H9 (cell line): ENCODE measurements at regions not wholly inside any gene's neighbourhood (a gene's known extent, or its start where the extent isn't known, plus 50 kb on each side); places are given as distances from the start of the nearest gene placed in this dataset.

Experiments used
- DNase-seq: peaks from one replicate; pipeline ENCODE4 v3.0.0-alpha.2; 2017
- H2AFZ ChIP-seq: one replicate; pipeline ENCODE4 v1.6.1; 2013; ENCODE audit warnings: mild to moderate bottlenecking, low read length, control low read depth, moderate library complexity
- H2AK5ac ChIP-seq: 2 replicates; pipeline ENCODE4 v1.6.1; 2013; ENCODE audit warnings: low read length, control low read depth, mixed read lengths; ENCODE audit not compliant: insufficient read length
- H2BK120ac ChIP-seq: one replicate; pipeline ENCODE4 v1.6.1; 2013; ENCODE audit warnings: low read depth, mild to moderate bottlenecking, low read length, control low read depth, inconsistent platforms; ENCODE audit not compliant: poor library complexity, severe bottlenecking
- H2BK12ac ChIP-seq: 2 replicates; pipeline ENCODE4 v1.6.1; 2013; ENCODE audit warnings: low read length, control low read depth, mixed read lengths, low read depth; ENCODE audit not compliant: insufficient read length
- H2BK15ac ChIP-seq: 2 replicates; pipeline ENCODE4 v1.6.1; 2013; ENCODE audit warnings: low read depth, low read length, control low read depth
- H2BK20ac ChIP-seq: one replicate; pipeline ENCODE4 v1.6.1; 2013; ENCODE audit warnings: low read depth, mild to moderate bottlenecking, low read length, control low read depth, inconsistent platforms; ENCODE audit not compliant: poor library complexity, severe bottlenecking
- H2BK5ac ChIP-seq: 2 replicates; pipeline ENCODE4 v1.6.1; 2013; ENCODE audit warnings: low read length, control low read depth, mixed read lengths; ENCODE audit not compliant: insufficient read length
- H3K14ac ChIP-seq: 2 replicates; pipeline ENCODE4 v1.6.1; 2013; ENCODE audit warnings: low read length, control low read depth; ENCODE audit not compliant: insufficient read depth
- H3K18ac ChIP-seq: 2 replicates; pipeline ENCODE4 v1.6.1; 2013; ENCODE audit warnings: low read depth, mild to moderate bottlenecking, mixed read lengths, low read length, control low read depth; ENCODE audit not compliant: insufficient read length
- H3K23ac ChIP-seq: 2 replicates; pipeline ENCODE4 v1.6.1; 2013; ENCODE audit warnings: low read length, control low read depth, mixed read lengths, low read depth; ENCODE audit not compliant: insufficient read length
- H3K23me2 ChIP-seq: 2 replicates; pipeline ENCODE4 v1.6.1; 2013; ENCODE audit warnings: low read depth, mild to moderate bottlenecking, mixed read lengths, low read length, control low read depth; ENCODE audit not compliant: insufficient read length, poor library complexity, severe bottlenecking
- H3K27ac ChIP-seq: 2 replicates; pipeline ENCODE4 v1.5.1; 2013; ENCODE audit warnings: low read length, control low read depth, mixed read lengths, low read depth; ENCODE audit not compliant: insufficient read length
- H3K27me3 ChIP-seq: 2 replicates; pipeline ENCODE4 v1.6.1; 2013; ENCODE audit warnings: low read length, control low read depth, inconsistent platforms; ENCODE audit not compliant: insufficient read depth
- H3K4ac ChIP-seq: 2 replicates; pipeline ENCODE4 v1.6.1; 2013; ENCODE audit warnings: low read depth, mild to moderate bottlenecking, control low read depth, inconsistent platforms, low read length, moderate library complexity
- H3K4me1 ChIP-seq: 2 replicates; pipeline ENCODE4 v1.6.1; 2013; ENCODE audit warnings: low read length, control low read depth, inconsistent platforms; ENCODE audit not compliant: insufficient read depth
- H3K4me2 ChIP-seq: 2 replicates; pipeline ENCODE4 v1.6.1; 2013; ENCODE audit warnings: low read length, control low read depth, mixed read lengths; ENCODE audit not compliant: insufficient read length, insufficient read depth
- H3K56ac ChIP-seq: 2 replicates; pipeline ENCODE4 v1.6.1; 2013; ENCODE audit warnings: low read depth, mild to moderate bottlenecking, mixed read lengths, low read length, control low read depth; ENCODE audit not compliant: insufficient read length
- H3K79me1 ChIP-seq: 2 replicates; pipeline ENCODE4 v1.6.1; 2013; ENCODE audit warnings: low read depth, mild to moderate bottlenecking, moderate library complexity, low read length, control low read depth, inconsistent platforms; ENCODE audit not compliant: insufficient read depth, poor library complexity, severe bottlenecking
- H3K79me2 ChIP-seq: 2 replicates; pipeline ENCODE4 v1.6.1; 2013; ENCODE audit warnings: low read length, control low read depth, inconsistent platforms; ENCODE audit not compliant: insufficient read depth
- H3K9ac ChIP-seq: 2 replicates; pipeline ENCODE4 v1.6.1; 2013; ENCODE audit warnings: low read length, control low read depth, mixed read lengths; ENCODE audit not compliant: insufficient read length; ENCODE audit errors: extremely low read depth
- H3K9me3 ChIP-seq: one replicate; pipeline ENCODE4 v1.6.1; 2013; ENCODE audit warnings: low read depth, low read length, inconsistent platforms; ENCODE audit not compliant: control insufficient read depth
- H3T11ph ChIP-seq: one replicate; pipeline ENCODE4 v1.6.1; 2013; ENCODE audit warnings: mild to moderate bottlenecking, low read length, control low read depth, inconsistent platforms
- H4K20me1 ChIP-seq: one replicate; pipeline ENCODE4 v1.6.1; 2013; ENCODE audit not compliant: control insufficient read depth, insufficient read length, insufficient read depth
- H4K5ac ChIP-seq: 2 replicates; pipeline ENCODE4 v1.6.1; 2013; ENCODE audit warnings: low read depth, mild to moderate bottlenecking, mixed read lengths, low read length, control low read depth; ENCODE audit not compliant: insufficient read length
- H4K8ac ChIP-seq: replicated peaks from 2 replicates; pipeline ENCODE4 v1.6.1; 2013; ENCODE audit warnings: low read length, control low read depth, mixed read lengths, low read depth; ENCODE audit not compliant: insufficient read length
- H4K91ac ChIP-seq: 2 replicates; pipeline ENCODE4 v1.6.1; 2013; ENCODE audit warnings: low read depth, mild to moderate bottlenecking, moderate library complexity, mixed read lengths, low read length, control low read depth; ENCODE audit not compliant: insufficient read length
- H3K27ac Mint-ChIP-seq, 3 experiments: 2 replicates in 2 of 3; 3 replicates in 1 of 3; pipeline ENCODE4 v1.8.0; 2020 to 2021; ENCODE audit warnings: mixed read lengths in 3 of 3, mild to moderate bottlenecking in 1 of 3, moderate library complexity in 1 of 3
- H3K27me3 Mint-ChIP-seq: 2 replicates; pipeline ENCODE4 v1.8.0; 2021; ENCODE audit warnings: low read depth, mild to moderate bottlenecking, moderate library complexity, mixed read lengths
- H3K36me3 Mint-ChIP-seq, 3 experiments: 2 replicates in 2 of 3; 3 replicates in 1 of 3; pipeline ENCODE4 v1.8.0; 2020 to 2021; ENCODE audit warnings: low read depth in 3 of 3, mixed read lengths in 3 of 3; ENCODE audit not compliant: insufficient read depth in 1 of 3
- H3K4me1 Mint-ChIP-seq, 2 experiments: 2 replicates each; pipeline ENCODE4 v1.8.0; 2020; ENCODE audit warnings: mixed read lengths in 2 of 2
- H3K4me3 Mint-ChIP-seq, 2 experiments: 2 replicates in 1 of 2; 3 replicates in 1 of 2; pipeline ENCODE4 v1.8.0; 2020 to 2021; ENCODE audit warnings: mild to moderate bottlenecking in 2 of 2, mixed read lengths in 2 of 2, moderate library complexity in 1 of 2
- H3K9me3 Mint-ChIP-seq, 2 experiments: 2 replicates in 1 of 2; 3 replicates in 1 of 2; pipeline ENCODE4 v1.8.0; 2020; ENCODE audit warnings: mild to moderate bottlenecking in 2 of 2, mixed read lengths in 2 of 2, moderate library complexity in 1 of 2
- WGBS: extraction: QIAGEN DNeasy Blood & Tissue Kit; methylation state at CpG from one replicate; pipeline ENCODE4 v1.1.7; 2013; ENCODE audit warnings: missing lambda C conversion rate, low lambda C conversion rate, mixed read lengths; ENCODE audit not compliant: insufficient read length; ENCODE audit errors: extremely low coverage; 5-methylcytosine and 5-hydroxymethylcytosine counted together
- TF ChIP-seq, protein P1 (sequence below): fragments of 200-600 bp; sonication (generic); conservative IDR thresholded peaks from 3 replicates; pipeline ENCODE4 v1.8.0; 2021; ENCODE audit warnings: antibody characterized with exemption, mild to moderate bottlenecking

- no peaks in the 10 kb centered on the region for H3K36me3 Mint-ChIP-seq
- no peaks in the 10 kb centered on the region for H3K9me3 Mint-ChIP-seq
- H3K23ac ChIP-seq, result no peak overlapping the region
- no peak overlapping the region for H2AFZ ChIP-seq
- H4K8ac ChIP-seq, result no peak overlapping the region
- H3K27me3 ChIP-seq, result no peaks in the 10 kb centered on the region
- H3K4me1 ChIP-seq, result peaks cover 12% of the 10 kb centered on the region; the same call in 1 of the 2 replicates
- TF ChIP-seq, protein P1, sequence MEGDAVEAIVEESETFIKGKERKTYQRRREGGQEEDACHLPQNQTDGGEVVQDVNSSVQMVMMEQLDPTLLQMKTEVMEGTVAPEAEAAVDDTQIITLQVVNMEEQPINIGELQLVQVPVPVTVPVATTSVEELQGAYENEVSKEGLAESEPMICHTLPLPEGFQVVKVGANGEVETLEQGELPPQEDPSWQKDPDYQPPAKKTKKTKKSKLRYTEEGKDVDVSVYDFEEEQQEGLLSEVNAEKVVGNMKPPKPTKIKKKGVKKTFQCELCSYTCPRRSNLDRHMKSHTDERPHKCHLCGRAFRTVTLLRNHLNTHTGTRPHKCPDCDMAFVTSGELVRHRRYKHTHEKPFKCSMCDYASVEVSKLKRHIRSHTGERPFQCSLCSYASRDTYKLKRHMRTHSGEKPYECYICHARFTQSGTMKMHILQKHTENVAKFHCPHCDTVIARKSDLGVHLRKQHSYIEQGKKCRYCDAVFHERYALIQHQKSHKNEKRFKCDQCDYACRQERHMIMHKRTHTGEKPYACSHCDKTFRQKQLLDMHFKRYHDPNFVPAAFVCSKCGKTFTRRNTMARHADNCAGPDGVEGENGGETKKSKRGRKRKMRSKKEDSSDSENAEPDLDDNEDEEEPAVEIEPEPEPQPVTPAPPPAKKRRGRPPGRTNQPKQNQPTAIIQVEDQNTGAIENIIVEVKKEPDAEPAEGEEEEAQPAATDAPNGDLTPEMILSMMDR, result no peak
- no peak overlapping the region for H2BK15ac ChIP-seq
- no CpG with 5 or more reads among the region's 2 CpGs for WGBS
- no peak overlapping the region for H4K91ac ChIP-seq
- no peak overlapping the region for H2BK5ac ChIP-seq
- H3K4me2 ChIP-seq, result no peak overlapping the region
- H2BK20ac ChIP-seq, result no peak overlapping the region
- no peak overlapping the region for H2BK120ac ChIP-seq
- no peak overlapping the region for H3K14ac ChIP-seq
- no peaks in the 10 kb centered on the region for H3K9me3 ChIP-seq
- no peak overlapping the region for H3T11ph ChIP-seq
- H3K27ac Mint-ChIP-seq, result no peak overlapping the region; a peak in 1 of 7 replicates
- no peak overlapping the region for H3K4ac ChIP-seq
- no peaks in the 10 kb centered on the region for H3K79me2 ChIP-seq
- H4K20me1 ChIP-seq, result no peaks in the 10 kb centered on the region
- H4K5ac ChIP-seq, result no peak overlapping the region
- no peaks in the 10 kb centered on the region for H3K23me2 ChIP-seq
- H3K4me3 Mint-ChIP-seq, result no peak overlapping the region
- no peak overlapping the region for H3K18ac ChIP-seq
- H3K27ac ChIP-seq, result no peak overlapping the region
- H3K79me1 ChIP-seq, result no peaks in the 10 kb centered on the region
- H3K56ac ChIP-seq, result no peak overlapping the region
- no peak overlapping the region for H3K9ac ChIP-seq
- DNase-seq, result no peak
- peaks cover 20 to 25% of the 10 kb centered on the region in 2 experiments for H3K4me1 Mint-ChIP-seq
- no peaks in the 10 kb centered on the region for H3K27me3 Mint-ChIP-seq
- H2BK12ac ChIP-seq, result no peak overlapping the region
- no peak overlapping the region for H2AK5ac ChIP-seq
Observed at GRCh38 chr1:214974002-214974401, 108.5 kb upstream of the KCNK2 start.
